ENCODE measurements at regions not wholly inside any gene's neighbourhood (a gene's known extent, or its start where the extent isn't known, plus 50 kb on each side); places are given as distances from the start of the nearest gene placed in this dataset.

DNA sequence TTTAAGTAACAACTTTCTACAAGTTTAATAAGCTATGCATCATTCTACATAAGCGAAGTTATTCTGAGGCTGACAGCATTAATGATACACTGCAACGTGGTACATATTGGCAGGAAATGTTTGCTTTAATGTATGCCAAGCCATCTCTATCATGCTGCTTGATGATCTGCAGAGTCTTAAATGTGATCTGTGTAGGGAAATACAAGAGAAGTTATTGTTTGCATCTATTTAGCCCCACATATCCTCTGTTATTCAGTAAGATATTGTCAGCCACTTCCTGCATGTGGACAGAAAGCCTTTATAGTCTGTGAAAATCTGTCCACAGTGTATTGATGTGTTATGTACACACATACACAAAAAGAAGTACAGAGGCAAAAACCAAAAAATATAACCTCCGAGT, 193.1 kb upstream of the FREM1 start:
- TF ChIP-seq POLR2AphosphoS5 (IDR thresholded peaks at IDR 0.05; ENCODE audit: low read depth): no peak
- TF ChIP-seq, protein P1, sequence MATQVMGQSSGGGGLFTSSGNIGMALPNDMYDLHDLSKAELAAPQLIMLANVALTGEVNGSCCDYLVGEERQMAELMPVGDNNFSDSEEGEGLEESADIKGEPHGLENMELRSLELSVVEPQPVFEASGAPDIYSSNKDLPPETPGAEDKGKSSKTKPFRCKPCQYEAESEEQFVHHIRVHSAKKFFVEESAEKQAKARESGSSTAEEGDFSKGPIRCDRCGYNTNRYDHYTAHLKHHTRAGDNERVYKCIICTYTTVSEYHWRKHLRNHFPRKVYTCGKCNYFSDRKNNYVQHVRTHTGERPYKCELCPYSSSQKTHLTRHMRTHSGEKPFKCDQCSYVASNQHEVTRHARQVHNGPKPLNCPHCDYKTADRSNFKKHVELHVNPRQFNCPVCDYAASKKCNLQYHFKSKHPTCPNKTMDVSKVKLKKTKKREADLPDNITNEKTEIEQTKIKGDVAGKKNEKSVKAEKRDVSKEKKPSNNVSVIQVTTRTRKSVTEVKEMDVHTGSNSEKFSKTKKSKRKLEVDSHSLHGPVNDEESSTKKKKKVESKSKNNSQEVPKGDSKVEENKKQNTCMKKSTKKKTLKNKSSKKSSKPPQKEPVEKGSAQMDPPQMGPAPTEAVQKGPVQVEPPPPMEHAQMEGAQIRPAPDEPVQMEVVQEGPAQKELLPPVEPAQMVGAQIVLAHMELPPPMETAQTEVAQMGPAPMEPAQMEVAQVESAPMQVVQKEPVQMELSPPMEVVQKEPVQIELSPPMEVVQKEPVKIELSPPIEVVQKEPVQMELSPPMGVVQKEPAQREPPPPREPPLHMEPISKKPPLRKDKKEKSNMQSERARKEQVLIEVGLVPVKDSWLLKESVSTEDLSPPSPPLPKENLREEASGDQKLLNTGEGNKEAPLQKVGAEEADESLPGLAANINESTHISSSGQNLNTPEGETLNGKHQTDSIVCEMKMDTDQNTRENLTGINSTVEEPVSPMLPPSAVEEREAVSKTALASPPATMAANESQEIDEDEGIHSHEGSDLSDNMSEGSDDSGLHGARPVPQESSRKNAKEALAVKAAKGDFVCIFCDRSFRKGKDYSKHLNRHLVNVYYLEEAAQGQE (IDR thresholded peaks at IDR 0.05; ENCODE audit: insufficient replicate concordance, low read depth): no peak
- TF ChIP-seq GABPA (IDR thresholded peaks at IDR 0.05; ENCODE audit: low read depth): no peak
- TF ChIP-seq, protein P2, sequence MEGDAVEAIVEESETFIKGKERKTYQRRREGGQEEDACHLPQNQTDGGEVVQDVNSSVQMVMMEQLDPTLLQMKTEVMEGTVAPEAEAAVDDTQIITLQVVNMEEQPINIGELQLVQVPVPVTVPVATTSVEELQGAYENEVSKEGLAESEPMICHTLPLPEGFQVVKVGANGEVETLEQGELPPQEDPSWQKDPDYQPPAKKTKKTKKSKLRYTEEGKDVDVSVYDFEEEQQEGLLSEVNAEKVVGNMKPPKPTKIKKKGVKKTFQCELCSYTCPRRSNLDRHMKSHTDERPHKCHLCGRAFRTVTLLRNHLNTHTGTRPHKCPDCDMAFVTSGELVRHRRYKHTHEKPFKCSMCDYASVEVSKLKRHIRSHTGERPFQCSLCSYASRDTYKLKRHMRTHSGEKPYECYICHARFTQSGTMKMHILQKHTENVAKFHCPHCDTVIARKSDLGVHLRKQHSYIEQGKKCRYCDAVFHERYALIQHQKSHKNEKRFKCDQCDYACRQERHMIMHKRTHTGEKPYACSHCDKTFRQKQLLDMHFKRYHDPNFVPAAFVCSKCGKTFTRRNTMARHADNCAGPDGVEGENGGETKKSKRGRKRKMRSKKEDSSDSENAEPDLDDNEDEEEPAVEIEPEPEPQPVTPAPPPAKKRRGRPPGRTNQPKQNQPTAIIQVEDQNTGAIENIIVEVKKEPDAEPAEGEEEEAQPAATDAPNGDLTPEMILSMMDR (IDR thresholded peaks at IDR 0.05; ENCODE audit: insufficient read depth, low read length): no peak
- no peak for TF ChIP-seq SPI1 (IDR thresholded peaks at IDR 0.05; ENCODE audit: borderline replicate concordance, low read depth)
- DNase-seq (ENCODE audit: low read depth in 1 of 2, low spot score in 1 of 2): no peak
- Histone ChIP-seq H3K4me3 (replicated peaks; ENCODE audit: insufficient read depth, low read length) (no peak overlapping the region), H3K27me3 (ENCODE audit: insufficient read depth, poor library complexity, severe bottlenecking) (no peaks in the 10 kb centered on the region), H3K27ac (replicated peaks) (no peak overlapping the region)

DNA sequence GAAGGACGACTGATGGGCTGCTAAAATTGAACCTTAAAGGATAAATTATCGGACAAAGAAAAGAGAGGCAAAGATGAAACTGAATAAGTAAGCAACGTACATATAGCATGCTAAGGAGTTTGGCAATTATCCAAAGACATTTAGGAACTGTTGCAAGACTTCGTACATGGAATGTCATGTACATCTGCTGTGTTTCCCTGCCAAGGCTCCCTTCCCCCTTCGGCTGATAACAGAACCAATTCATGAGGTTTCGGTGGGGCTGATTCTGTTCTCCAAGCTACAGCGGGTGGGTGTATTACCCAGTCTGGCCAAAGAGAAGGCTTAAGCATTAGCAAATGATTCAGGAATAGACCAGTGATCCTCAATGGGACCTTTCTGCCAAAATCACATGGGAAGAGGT, 190.9 kb upstream of the FREM1 start:
- H3K27me3 ChIP-seq (ENCODE audit: insufficient read depth, poor library complexity, severe bottlenecking): no peaks in the 10 kb centered on the region
- no peak overlapping the region for H3K4me3 ChIP-seq (replicated peaks; ENCODE audit: insufficient read depth, low read length)
- no peak overlapping the region for H3K27ac ChIP-seq (replicated peaks)
- TF ChIP-seq POLR2AphosphoS5 (IDR thresholded peaks at IDR 0.05; ENCODE audit: low read depth): no peak
- TF ChIP-seq, protein P2 (IDR thresholded peaks at IDR 0.05; ENCODE audit: insufficient read depth, low read length): no peak
- no peak for TF ChIP-seq SPI1 (IDR thresholded peaks at IDR 0.05; ENCODE audit: borderline replicate concordance, low read depth)
- no peak for TF ChIP-seq GABPA (IDR thresholded peaks at IDR 0.05; ENCODE audit: low read depth)
- TF ChIP-seq, protein P1 (IDR thresholded peaks at IDR 0.05; ENCODE audit: insufficient replicate concordance, low read depth): no peak
- DNase-seq (ENCODE audit: low read depth in 1 of 2, low spot score in 1 of 2): no peak

DNA sequence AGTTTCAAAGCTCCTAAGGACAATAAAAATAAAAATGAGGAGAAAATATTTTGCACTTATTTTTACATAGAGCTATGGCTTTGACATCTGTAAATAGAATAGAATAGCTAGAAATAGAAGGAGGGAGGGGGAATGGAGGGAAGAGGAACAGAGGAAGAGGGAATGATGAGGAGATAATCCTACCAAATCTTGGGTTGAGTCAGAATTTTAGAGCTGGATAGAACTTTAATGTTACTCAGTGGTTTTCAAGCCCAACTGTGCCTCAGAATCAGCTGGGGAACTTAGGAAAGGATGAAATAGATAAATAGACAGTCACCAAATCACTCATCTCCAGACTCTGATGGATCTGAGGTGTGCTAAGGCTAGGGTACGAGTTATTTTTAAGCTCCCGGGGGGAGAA, 190.3 kb upstream of the FREM1 start:
- no peak overlapping the region for H3K4me3 ChIP-seq (replicated peaks; ENCODE audit: insufficient read depth, low read length)
- no peak overlapping the region for H3K27ac ChIP-seq (replicated peaks)
- no peaks in the 10 kb centered on the region for H3K27me3 ChIP-seq (ENCODE audit: insufficient read depth, poor library complexity, severe bottlenecking)
- no peak for DNase-seq (ENCODE audit: low read depth in 1 of 2, low spot score in 1 of 2)
- TF ChIP-seq, protein P2 (IDR thresholded peaks at IDR 0.05; ENCODE audit: insufficient read depth, low read length): no peak
- TF ChIP-seq, protein P1 (IDR thresholded peaks at IDR 0.05; ENCODE audit: insufficient replicate concordance, low read depth): no peak
- TF ChIP-seq SPI1 (IDR thresholded peaks at IDR 0.05; ENCODE audit: borderline replicate concordance, low read depth) (no peak), POLR2AphosphoS5 (IDR thresholded peaks at IDR 0.05; ENCODE audit: low read depth) (no peak), GABPA (IDR thresholded peaks at IDR 0.05; ENCODE audit: low read depth) (no peak)

Measured in HL-60 (cell line).